Astrocyte of the cerebellum (primary cell): ENCODE measurements at regions not wholly inside any gene's neighbourhood (a gene's known extent, or its start where the extent isn't known, plus 50 kb on each side); places are given as distances from the start of the nearest gene placed in this dataset.

Experiments
- DNase-seq: peaks from one replicate; pipeline ENCODE4 v3.0.0-alpha.2; 2011; ENCODE audit warnings: low read depth
- H3K4me3 ChIP-seq: 2 replicates; pipeline ENCODE4 v1.5.1; 2011; ENCODE audit warnings: mild to moderate bottlenecking, low read depth, low read length, moderate library complexity
- in situ Hi-C: cut with HindIII; loops from 2 replicates; pipeline ENCODE4 v1.10.0; 2017; ENCODE audit warnings: low sequenced_read_pairs
- TF ChIP-seq, protein P1 (sequence below): IDR thresholded peaks from 2 replicates; pipeline ENCODE4 v1.5.1; 2012; ENCODE audit warnings: low read length, low read depth, moderate library complexity, mild to moderate bottlenecking; ENCODE audit errors: missing control alignments

DNA sequence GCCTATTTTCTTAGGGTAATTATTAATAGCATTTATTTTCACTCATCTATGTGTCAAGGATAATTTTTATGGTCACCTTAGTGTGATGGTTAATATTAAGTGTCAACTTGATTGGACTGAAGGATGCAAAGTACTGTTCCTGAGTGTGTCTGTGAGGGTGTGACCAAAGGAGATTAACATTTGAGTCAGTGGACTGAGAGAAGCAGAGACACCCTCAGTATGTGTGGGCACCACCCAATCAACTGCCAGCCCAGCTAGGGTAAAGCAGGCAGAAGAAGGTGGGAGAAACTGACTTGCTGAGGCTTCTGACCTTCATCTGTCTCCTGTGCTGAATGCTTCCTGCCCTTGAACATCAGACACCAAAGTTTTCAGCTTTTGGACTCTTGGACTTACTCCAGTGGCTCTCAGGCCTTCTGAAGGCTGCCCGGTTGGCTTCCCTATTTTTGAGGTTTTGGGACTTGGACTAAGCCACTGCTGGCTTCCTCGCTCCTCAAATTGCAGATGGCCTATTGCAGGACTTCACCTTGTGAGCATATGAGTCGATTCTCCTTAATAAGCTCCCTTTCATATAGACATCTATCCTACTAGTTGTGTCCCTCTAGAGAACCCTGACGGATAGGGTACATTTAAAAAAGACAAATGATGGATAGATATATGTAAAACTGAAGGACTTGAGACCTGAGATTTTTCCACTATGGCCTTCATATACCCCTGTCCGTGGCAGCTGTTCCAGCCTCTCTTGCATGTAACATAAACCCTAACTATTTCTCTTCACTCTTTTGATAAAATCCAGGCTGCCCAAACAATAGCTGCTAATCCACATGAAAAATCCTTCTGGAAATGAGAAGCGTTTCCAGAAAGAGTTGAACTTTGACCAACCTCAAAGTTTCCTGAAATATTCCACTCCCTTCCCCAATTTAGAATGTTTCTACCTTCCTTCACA, 62.1 kb upstream of the RGS17 start:
- no peak overlapping the region for H3K4me3 ChIP-seq
- in situ Hi-C loops = no loop called here
- DNase-seq = no peak
- TF ChIP-seq, protein P1, sequence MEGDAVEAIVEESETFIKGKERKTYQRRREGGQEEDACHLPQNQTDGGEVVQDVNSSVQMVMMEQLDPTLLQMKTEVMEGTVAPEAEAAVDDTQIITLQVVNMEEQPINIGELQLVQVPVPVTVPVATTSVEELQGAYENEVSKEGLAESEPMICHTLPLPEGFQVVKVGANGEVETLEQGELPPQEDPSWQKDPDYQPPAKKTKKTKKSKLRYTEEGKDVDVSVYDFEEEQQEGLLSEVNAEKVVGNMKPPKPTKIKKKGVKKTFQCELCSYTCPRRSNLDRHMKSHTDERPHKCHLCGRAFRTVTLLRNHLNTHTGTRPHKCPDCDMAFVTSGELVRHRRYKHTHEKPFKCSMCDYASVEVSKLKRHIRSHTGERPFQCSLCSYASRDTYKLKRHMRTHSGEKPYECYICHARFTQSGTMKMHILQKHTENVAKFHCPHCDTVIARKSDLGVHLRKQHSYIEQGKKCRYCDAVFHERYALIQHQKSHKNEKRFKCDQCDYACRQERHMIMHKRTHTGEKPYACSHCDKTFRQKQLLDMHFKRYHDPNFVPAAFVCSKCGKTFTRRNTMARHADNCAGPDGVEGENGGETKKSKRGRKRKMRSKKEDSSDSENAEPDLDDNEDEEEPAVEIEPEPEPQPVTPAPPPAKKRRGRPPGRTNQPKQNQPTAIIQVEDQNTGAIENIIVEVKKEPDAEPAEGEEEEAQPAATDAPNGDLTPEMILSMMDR = no peak

DNA sequence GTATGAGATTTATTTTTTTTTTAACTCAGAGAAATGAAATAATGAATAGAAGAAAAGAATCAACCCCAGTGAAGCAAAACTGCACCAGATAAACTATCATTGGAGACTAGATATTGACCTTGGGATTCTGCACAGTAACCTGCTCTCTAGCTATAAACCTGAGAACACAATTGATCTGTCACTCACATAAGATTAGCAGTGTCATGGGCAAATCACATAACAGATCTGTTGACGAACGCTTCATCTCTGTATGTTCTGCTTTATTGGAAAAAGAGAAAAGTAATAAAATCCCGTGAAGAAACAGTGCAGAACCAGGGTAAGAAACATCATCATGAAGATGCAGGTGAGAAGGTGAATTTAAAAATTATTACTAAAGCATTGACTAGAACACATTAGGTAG, 52.8 kb upstream of the RGS17 start:
- in situ Hi-C loops = no loop called here
- DNase-seq = no peak
- TF ChIP-seq, protein P1 = no peak

More for the DNA sequence above, 52.8 kb upstream of the RGS17 start:
- H3K4me3 ChIP-seq = no peak overlapping the region
